ENCODE measurements at regions not wholly inside any gene's neighbourhood (a gene's known extent, or its start where the extent isn't known, plus 50 kb on each side); places are given as distances from the start of the nearest gene placed in this dataset.

- Histone ChIP-seq H3K9me3 (ENCODE audit: control insufficient read depth in 1 of 2, insufficient read depth in 1 of 2, low read depth in 1 of 2, low read length in 2 of 2) (no peaks in the 10 kb centered on the region), H3K36me3 (ENCODE audit: control insufficient read depth in 1 of 2, insufficient read depth in 2 of 2, low read length in 2 of 2) (no peaks in the 10 kb centered on the region), H3K9ac (ENCODE audit: low read length) (no peak overlapping the region), H3K4me3 (replicated peaks in 1 of 2; ENCODE audit: low read depth in 1 of 2, low read length in 2 of 2) (no peak overlapping the region), H3K27me3 (ENCODE audit: insufficient read depth, low read length) (peaks cover 36% of the 10 kb centered on the region), H4K20me1 (ENCODE audit: insufficient read depth) (no peaks in the 10 kb centered on the region), H3K9me2 (ENCODE audit: insufficient read depth) (no peaks in the 10 kb centered on the region), H3K27ac (ENCODE audit: low read depth, low read length) (no peak overlapping the region), H2AFZ (ENCODE audit: low read depth, low read length, poor library complexity, severe bottlenecking) (no peak overlapping the region), H3K79me2 (ENCODE audit: insufficient read depth, low read length) (no peaks in the 10 kb centered on the region), H3K4me1 (ENCODE audit: control insufficient read depth in 1 of 2, insufficient read depth in 2 of 2, low read length in 2 of 2) (peaks cover 0 to 8% of the 10 kb centered on the region in 2 experiments; a peak in 2 of 4 replicates), H3K4me2 (ENCODE audit: low read length) (no peak overlapping the region)
- POLR2A ChIA-PET, result no interaction called here
- BruUV-seq (replicated peaks), result no TSS peak
- CTCF ChIA-PET, result no interaction called here
- intact Hi-C loops (cut with micrococcal nuclease), result no loop called here
- no peak for ATAC-seq
- TF ChIP-seq CEBPB (IDR thresholded peaks at IDR 0.05; ENCODE audit: low read depth) (no peak), JUND (IDR thresholded peaks at IDR 0.05) (no peak), ELF1 (IDR thresholded peaks at IDR 0.05; ENCODE audit: borderline replicate concordance, low read depth) (no peak), RAD21 (IDR thresholded peaks at IDR 0.05; ENCODE audit: low read depth) (no peak), SIN3A (IDR thresholded peaks at IDR 0.05; ENCODE audit: low read depth) (no peak), ZNF274 (IDR thresholded peaks at IDR 0.05; ENCODE audit: low read depth, low read length) (no peak), POLR2AphosphoS5 (IDR thresholded peaks at IDR 0.05; ENCODE audit: low read depth, low read length) (no peak), CBX3 (IDR thresholded peaks at IDR 0.05; ENCODE audit: low read depth) (no peak), FOSL1 (IDR thresholded peaks at IDR 0.05; ENCODE audit: low read depth) (no peak), EGR1 (IDR thresholded peaks at IDR 0.05; ENCODE audit: low read depth) (no peak), ZBTB33 (IDR thresholded peaks at IDR 0.05; ENCODE audit: extremely low read depth, insufficient replicate concordance, low read length) (no peak), YY1 (IDR thresholded peaks at IDR 0.05; ENCODE audit: extremely low read depth, insufficient replicate concordance, low read depth, low read length) (no peak), EZH2 (IDR thresholded peaks at IDR 0.05) (no peak), POLR2A (IDR thresholded peaks at IDR 0.05; ENCODE audit: borderline replicate concordance, extremely low read depth, insufficient read depth, insufficient read length) (no peak), TCF7L2 (IDR thresholded peaks at IDR 0.05; ENCODE audit: borderline replicate concordance, extremely low read depth, insufficient read depth, insufficient read length) (no peak), EZH2phosphoT487 (IDR thresholded peaks at IDR 0.05; ENCODE audit: borderline replicate concordance) (no peak), ZFX (IDR thresholded peaks at IDR 0.05) (no peak)
- TF ChIP-seq, protein P1, sequence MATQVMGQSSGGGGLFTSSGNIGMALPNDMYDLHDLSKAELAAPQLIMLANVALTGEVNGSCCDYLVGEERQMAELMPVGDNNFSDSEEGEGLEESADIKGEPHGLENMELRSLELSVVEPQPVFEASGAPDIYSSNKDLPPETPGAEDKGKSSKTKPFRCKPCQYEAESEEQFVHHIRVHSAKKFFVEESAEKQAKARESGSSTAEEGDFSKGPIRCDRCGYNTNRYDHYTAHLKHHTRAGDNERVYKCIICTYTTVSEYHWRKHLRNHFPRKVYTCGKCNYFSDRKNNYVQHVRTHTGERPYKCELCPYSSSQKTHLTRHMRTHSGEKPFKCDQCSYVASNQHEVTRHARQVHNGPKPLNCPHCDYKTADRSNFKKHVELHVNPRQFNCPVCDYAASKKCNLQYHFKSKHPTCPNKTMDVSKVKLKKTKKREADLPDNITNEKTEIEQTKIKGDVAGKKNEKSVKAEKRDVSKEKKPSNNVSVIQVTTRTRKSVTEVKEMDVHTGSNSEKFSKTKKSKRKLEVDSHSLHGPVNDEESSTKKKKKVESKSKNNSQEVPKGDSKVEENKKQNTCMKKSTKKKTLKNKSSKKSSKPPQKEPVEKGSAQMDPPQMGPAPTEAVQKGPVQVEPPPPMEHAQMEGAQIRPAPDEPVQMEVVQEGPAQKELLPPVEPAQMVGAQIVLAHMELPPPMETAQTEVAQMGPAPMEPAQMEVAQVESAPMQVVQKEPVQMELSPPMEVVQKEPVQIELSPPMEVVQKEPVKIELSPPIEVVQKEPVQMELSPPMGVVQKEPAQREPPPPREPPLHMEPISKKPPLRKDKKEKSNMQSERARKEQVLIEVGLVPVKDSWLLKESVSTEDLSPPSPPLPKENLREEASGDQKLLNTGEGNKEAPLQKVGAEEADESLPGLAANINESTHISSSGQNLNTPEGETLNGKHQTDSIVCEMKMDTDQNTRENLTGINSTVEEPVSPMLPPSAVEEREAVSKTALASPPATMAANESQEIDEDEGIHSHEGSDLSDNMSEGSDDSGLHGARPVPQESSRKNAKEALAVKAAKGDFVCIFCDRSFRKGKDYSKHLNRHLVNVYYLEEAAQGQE (IDR thresholded peaks at IDR 0.05; ENCODE audit: low read depth), result no peak
- RAD21 ChIA-PET (ENCODE audit: low non-redundant PET in 1 of 2, low total read pairs in 2 of 2, uncharacterized antibody in 2 of 2, unreplicated experiment in 2 of 2), result no interaction called here
- DNase-seq (ENCODE audit: low read depth, low spot score), result no peak
Observed at GRCh38 chr1:37399830-37400464, 74.4 kb upstream of the ZC3H12A start.

All from HCT116 (cell line).